ENCODE measurements at regions not wholly inside any gene's neighbourhood (a gene's known extent, or its start where the extent isn't known, plus 50 kb on each side); places are given as distances from the start of the nearest gene placed in this dataset.

- intact Hi-C loops (cut with DNase I) = no loop called here
- TF ChIP-seq POLR2A (IDR thresholded peaks at IDR 0.05) (no peak), POLR2AphosphoS5 (IDR thresholded peaks at IDR 0.05; ENCODE audit: insufficient read depth in 1 of 2, low read depth in 1 of 2) (no peak), CTCF (IDR thresholded peaks at IDR 0.05) (no peak)
- Histone ChIP-seq H3K4me3 (no peak overlapping the region), H3K27me3 (no peaks in the 10 kb centered on the region), H3K27ac (no peak overlapping the region), H3K36me3 (peaks cover 0 to 30% of the 10 kb centered on the region in 2 donors), H3K9me3 (no peaks in the 10 kb centered on the region), H3K4me1 (no peaks in the 10 kb centered on the region)
- DNase-seq (ENCODE audit: extremely low spot score in 2 of 2) = no peak
Observed at GRCh38 chr6:144535630-144536029, 250.5 kb downstream of the UTRN start.

GRCh38 chr6:144536079-144536478 is 250.9 kb downstream of the UTRN start:
- intact Hi-C loops (cut with DNase I) = no loop called here
- TF ChIP-seq POLR2AphosphoS5 (IDR thresholded peaks at IDR 0.05; ENCODE audit: insufficient read depth in 1 of 2, low read depth in 1 of 2) = no peak
- TF ChIP-seq POLR2A (IDR thresholded peaks at IDR 0.05) = no peak
- TF ChIP-seq CTCF (IDR thresholded peaks at IDR 0.05) = no peak
- Histone ChIP-seq H3K27me3 (no peaks in the 10 kb centered on the region), H3K4me3 (no peak overlapping the region), H3K4me1 (no peaks in the 10 kb centered on the region), H3K9me3 (no peaks in the 10 kb centered on the region), H3K36me3 (peaks cover 0 to 25% of the 10 kb centered on the region in 2 donors), H3K27ac (no peak overlapping the region)
- no peak for DNase-seq (ENCODE audit: extremely low spot score in 2 of 2)

- TF ChIP-seq POLR2A (IDR thresholded peaks at IDR 0.05) = no peak
- no peak for TF ChIP-seq POLR2AphosphoS5 (IDR thresholded peaks at IDR 0.05; ENCODE audit: insufficient read depth in 1 of 2, low read depth in 1 of 2)
- no peak for TF ChIP-seq CTCF (IDR thresholded peaks at IDR 0.05)
- DNase-seq (ENCODE audit: extremely low spot score in 2 of 2) = no peak
- Histone ChIP-seq H3K27ac (no peak overlapping the region), H3K4me1 (no peaks in the 10 kb centered on the region), H3K36me3 (peaks cover 0 to 14% of the 10 kb centered on the region in 2 donors), H3K27me3 (no peaks in the 10 kb centered on the region), H3K9me3 (no peaks in the 10 kb centered on the region), H3K4me3 (no peak overlapping the region)
- intact Hi-C loops (cut with DNase I) = no loop called here
Observed at GRCh38 chr6:144543006-144543871, 258.1 kb downstream of the UTRN start.

GRCh38 chr6:144544266-144544830 is 259.2 kb downstream of the UTRN start:
- H3K27me3 ChIP-seq = no peaks in the 10 kb centered on the region
- no peaks in the 10 kb centered on the region for H3K9me3 ChIP-seq
- no peak overlapping the region for H3K4me3 ChIP-seq
- no peak overlapping the region for H3K27ac ChIP-seq
- peaks cover 0 to 24% of the 10 kb centered on the region in 2 donors for H3K36me3 ChIP-seq
- intact Hi-C loops (cut with DNase I) = no loop called here
- H3K4me1 ChIP-seq = no peaks in the 10 kb centered on the region
- TF ChIP-seq CTCF (IDR thresholded peaks at IDR 0.05) = no peak
- TF ChIP-seq POLR2A (IDR thresholded peaks at IDR 0.05) = no peak
- TF ChIP-seq POLR2AphosphoS5 (IDR thresholded peaks at IDR 0.05; ENCODE audit: insufficient read depth in 1 of 2, low read depth in 1 of 2) = no peak
- DNase-seq (ENCODE audit: extremely low spot score in 2 of 2) = no peak

- H3K27me3 ChIP-seq = no peaks in the 10 kb centered on the region
- H3K4me1 ChIP-seq = no peaks in the 10 kb centered on the region
- peaks cover 0 to 47% of the 10 kb centered on the region in 2 donors for H3K36me3 ChIP-seq
- no peaks in the 10 kb centered on the region for H3K9me3 ChIP-seq
- H3K4me3 ChIP-seq = no peak overlapping the region
- DNase-seq (ENCODE audit: extremely low spot score in 2 of 2) = no peak
- TF ChIP-seq POLR2A (IDR thresholded peaks at IDR 0.05) = no peak
- no peak for TF ChIP-seq CTCF (IDR thresholded peaks at IDR 0.05)
- TF ChIP-seq POLR2AphosphoS5 (IDR thresholded peaks at IDR 0.05; ENCODE audit: insufficient read depth in 1 of 2, low read depth in 1 of 2) = no peak
- intact Hi-C loops (cut with DNase I) = no loop called here
- no peak overlapping the region for H3K27ac ChIP-seq
Observed at GRCh38 chr6:144546807-144547206, 261.7 kb downstream of the UTRN start.

Measured in vagina (tissue), 2 donors.